H9 (cell line): ENCODE measurements at regions not wholly inside any gene's neighbourhood (a gene's known extent, or its start where the extent isn't known, plus 50 kb on each side); places are given as distances from the start of the nearest gene placed in this dataset.
"Not testable (repeated sequence)": the region's sequence is repeated elsewhere in the genome, so short reads cannot be mapped to it uniquely, and the experiment has no call there.

Experiments
- DNase-seq: peaks from one replicate; pipeline ENCODE4 v3.0.0-alpha.2; 2017
- H2AFZ ChIP-seq: one replicate; pipeline ENCODE4 v1.6.1; 2013; ENCODE audit warnings: mild to moderate bottlenecking, low read length, control low read depth, moderate library complexity
- H2AK5ac ChIP-seq: 2 replicates; pipeline ENCODE4 v1.6.1; 2013; ENCODE audit warnings: low read length, control low read depth, mixed read lengths; ENCODE audit not compliant: insufficient read length
- H2BK120ac ChIP-seq: one replicate; pipeline ENCODE4 v1.6.1; 2013; ENCODE audit warnings: low read depth, mild to moderate bottlenecking, low read length, control low read depth, inconsistent platforms; ENCODE audit not compliant: poor library complexity, severe bottlenecking
- H2BK12ac ChIP-seq: 2 replicates; pipeline ENCODE4 v1.6.1; 2013; ENCODE audit warnings: low read length, control low read depth, mixed read lengths, low read depth; ENCODE audit not compliant: insufficient read length
- H2BK15ac ChIP-seq: 2 replicates; pipeline ENCODE4 v1.6.1; 2013; ENCODE audit warnings: low read depth, low read length, control low read depth
- H2BK20ac ChIP-seq: one replicate; pipeline ENCODE4 v1.6.1; 2013; ENCODE audit warnings: low read depth, mild to moderate bottlenecking, low read length, control low read depth, inconsistent platforms; ENCODE audit not compliant: poor library complexity, severe bottlenecking
- H2BK5ac ChIP-seq: 2 replicates; pipeline ENCODE4 v1.6.1; 2013; ENCODE audit warnings: low read length, control low read depth, mixed read lengths; ENCODE audit not compliant: insufficient read length
- H3K14ac ChIP-seq: 2 replicates; pipeline ENCODE4 v1.6.1; 2013; ENCODE audit warnings: low read length, control low read depth; ENCODE audit not compliant: insufficient read depth
- H3K18ac ChIP-seq: 2 replicates; pipeline ENCODE4 v1.6.1; 2013; ENCODE audit warnings: low read depth, mild to moderate bottlenecking, mixed read lengths, low read length, control low read depth; ENCODE audit not compliant: insufficient read length
- H3K23ac ChIP-seq: 2 replicates; pipeline ENCODE4 v1.6.1; 2013; ENCODE audit warnings: low read length, control low read depth, mixed read lengths, low read depth; ENCODE audit not compliant: insufficient read length
- H3K23me2 ChIP-seq: 2 replicates; pipeline ENCODE4 v1.6.1; 2013; ENCODE audit warnings: low read depth, mild to moderate bottlenecking, mixed read lengths, low read length, control low read depth; ENCODE audit not compliant: insufficient read length, poor library complexity, severe bottlenecking
- H3K27ac ChIP-seq: 2 replicates; pipeline ENCODE4 v1.5.1; 2013; ENCODE audit warnings: low read length, control low read depth, mixed read lengths, low read depth; ENCODE audit not compliant: insufficient read length
- H3K27me3 ChIP-seq: 2 replicates; pipeline ENCODE4 v1.6.1; 2013; ENCODE audit warnings: low read length, control low read depth, inconsistent platforms; ENCODE audit not compliant: insufficient read depth
- H3K4ac ChIP-seq: 2 replicates; pipeline ENCODE4 v1.6.1; 2013; ENCODE audit warnings: low read depth, mild to moderate bottlenecking, control low read depth, inconsistent platforms, low read length, moderate library complexity
- H3K4me1 ChIP-seq: 2 replicates; pipeline ENCODE4 v1.6.1; 2013; ENCODE audit warnings: low read length, control low read depth, inconsistent platforms; ENCODE audit not compliant: insufficient read depth
- H3K4me2 ChIP-seq: 2 replicates; pipeline ENCODE4 v1.6.1; 2013; ENCODE audit warnings: low read length, control low read depth, mixed read lengths; ENCODE audit not compliant: insufficient read length, insufficient read depth
- H3K56ac ChIP-seq: 2 replicates; pipeline ENCODE4 v1.6.1; 2013; ENCODE audit warnings: low read depth, mild to moderate bottlenecking, mixed read lengths, low read length, control low read depth; ENCODE audit not compliant: insufficient read length
- H3K79me1 ChIP-seq: 2 replicates; pipeline ENCODE4 v1.6.1; 2013; ENCODE audit warnings: low read depth, mild to moderate bottlenecking, moderate library complexity, low read length, control low read depth, inconsistent platforms; ENCODE audit not compliant: insufficient read depth, poor library complexity, severe bottlenecking
- H3K79me2 ChIP-seq: 2 replicates; pipeline ENCODE4 v1.6.1; 2013; ENCODE audit warnings: low read length, control low read depth, inconsistent platforms; ENCODE audit not compliant: insufficient read depth
- H3K9ac ChIP-seq: 2 replicates; pipeline ENCODE4 v1.6.1; 2013; ENCODE audit warnings: low read length, control low read depth, mixed read lengths; ENCODE audit not compliant: insufficient read length; ENCODE audit errors: extremely low read depth
- H3K9me3 ChIP-seq: one replicate; pipeline ENCODE4 v1.6.1; 2013; ENCODE audit warnings: low read depth, low read length, inconsistent platforms; ENCODE audit not compliant: control insufficient read depth
- H3T11ph ChIP-seq: one replicate; pipeline ENCODE4 v1.6.1; 2013; ENCODE audit warnings: mild to moderate bottlenecking, low read length, control low read depth, inconsistent platforms
- H4K20me1 ChIP-seq: one replicate; pipeline ENCODE4 v1.6.1; 2013; ENCODE audit not compliant: control insufficient read depth, insufficient read length, insufficient read depth
- H4K5ac ChIP-seq: 2 replicates; pipeline ENCODE4 v1.6.1; 2013; ENCODE audit warnings: low read depth, mild to moderate bottlenecking, mixed read lengths, low read length, control low read depth; ENCODE audit not compliant: insufficient read length
- H4K8ac ChIP-seq: replicated peaks from 2 replicates; pipeline ENCODE4 v1.6.1; 2013; ENCODE audit warnings: low read length, control low read depth, mixed read lengths, low read depth; ENCODE audit not compliant: insufficient read length
- H4K91ac ChIP-seq: 2 replicates; pipeline ENCODE4 v1.6.1; 2013; ENCODE audit warnings: low read depth, mild to moderate bottlenecking, moderate library complexity, mixed read lengths, low read length, control low read depth; ENCODE audit not compliant: insufficient read length
- H3K27ac Mint-ChIP-seq, 3 experiments: 2 replicates in 2 of 3; 3 replicates in 1 of 3; pipeline ENCODE4 v1.8.0; 2020 to 2021; ENCODE audit warnings: mixed read lengths in 3 of 3, mild to moderate bottlenecking in 1 of 3, moderate library complexity in 1 of 3
- H3K27me3 Mint-ChIP-seq: 2 replicates; pipeline ENCODE4 v1.8.0; 2021; ENCODE audit warnings: low read depth, mild to moderate bottlenecking, moderate library complexity, mixed read lengths
- H3K36me3 Mint-ChIP-seq, 3 experiments: 2 replicates in 2 of 3; 3 replicates in 1 of 3; pipeline ENCODE4 v1.8.0; 2020 to 2021; ENCODE audit warnings: low read depth in 3 of 3, mixed read lengths in 3 of 3; ENCODE audit not compliant: insufficient read depth in 1 of 3
- H3K4me1 Mint-ChIP-seq, 2 experiments: 2 replicates each; pipeline ENCODE4 v1.8.0; 2020; ENCODE audit warnings: mixed read lengths in 2 of 2
- H3K4me3 Mint-ChIP-seq, 2 experiments: 2 replicates in 1 of 2; 3 replicates in 1 of 2; pipeline ENCODE4 v1.8.0; 2020 to 2021; ENCODE audit warnings: mild to moderate bottlenecking in 2 of 2, mixed read lengths in 2 of 2, moderate library complexity in 1 of 2
- H3K9me3 Mint-ChIP-seq, 2 experiments: 2 replicates in 1 of 2; 3 replicates in 1 of 2; pipeline ENCODE4 v1.8.0; 2020; ENCODE audit warnings: mild to moderate bottlenecking in 2 of 2, mixed read lengths in 2 of 2, moderate library complexity in 1 of 2
- WGBS: extraction: QIAGEN DNeasy Blood & Tissue Kit; methylation state at CpG from one replicate; pipeline ENCODE4 v1.1.7; 2013; ENCODE audit warnings: missing lambda C conversion rate, low lambda C conversion rate, mixed read lengths; ENCODE audit not compliant: insufficient read length; ENCODE audit errors: extremely low coverage; 5-methylcytosine and 5-hydroxymethylcytosine counted together

- H3K4me3 Mint-ChIP-seq, H3K79me2 ChIP-seq, H2AFZ ChIP-seq, H4K91ac ChIP-seq, H3K27ac ChIP-seq, H3K56ac ChIP-seq, H3K18ac ChIP-seq, H2BK5ac ChIP-seq, H3T11ph ChIP-seq, H3K4me2 ChIP-seq, H3K9me3 Mint-ChIP-seq, H3K9ac ChIP-seq, H3K27me3 Mint-ChIP-seq, H2BK20ac ChIP-seq, H2BK15ac ChIP-seq, H4K5ac ChIP-seq, H2AK5ac ChIP-seq, H3K27ac Mint-ChIP-seq, H3K9me3 ChIP-seq, H2BK12ac ChIP-seq, H4K20me1 ChIP-seq, DNase-seq, H4K8ac ChIP-seq, H3K14ac ChIP-seq, H2BK120ac ChIP-seq, H3K23ac ChIP-seq, H3K27me3 ChIP-seq, H3K23me2 ChIP-seq, H3K4ac ChIP-seq, H3K36me3 Mint-ChIP-seq, H3K4me1 Mint-ChIP-seq, H3K79me1 ChIP-seq, H3K4me1 ChIP-seq: not testable (repeated sequence)
- WGBS = no CpG with 5 or more reads among the region's 2 CpGs
These were observed 229.8 kb upstream of the GLRA1 start for GRCh38 chr5:152154452-152154851.
